ENCODE measurements at regions not wholly inside any gene's neighbourhood (a gene's known extent, or its start where the extent isn't known, plus 50 kb on each side); places are given as distances from the start of the nearest gene placed in this dataset.
A peak's percentile ranks its signal among the peaks of the same experiment; 100 is the strongest.

DNA sequence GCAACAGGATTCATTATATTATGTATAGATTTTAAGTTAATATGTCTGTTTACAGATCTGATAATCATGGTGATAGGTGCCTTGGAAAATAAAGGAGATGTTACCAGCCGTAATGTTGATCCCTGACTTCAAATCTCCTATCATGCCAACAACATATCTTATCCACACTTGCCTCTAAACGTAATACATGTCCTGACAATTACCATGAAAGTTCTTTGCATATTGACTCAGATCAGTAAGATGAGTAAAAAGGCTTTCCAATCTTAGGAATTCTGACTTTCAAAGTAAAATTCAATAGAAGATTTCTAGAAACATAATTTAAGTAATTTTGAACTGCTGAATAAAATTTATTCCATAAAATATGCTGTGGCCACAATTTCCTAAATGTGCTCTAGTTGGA, 513.3 kb downstream of the ANKRD50 start:
- DNase-seq: no peak

DNA sequence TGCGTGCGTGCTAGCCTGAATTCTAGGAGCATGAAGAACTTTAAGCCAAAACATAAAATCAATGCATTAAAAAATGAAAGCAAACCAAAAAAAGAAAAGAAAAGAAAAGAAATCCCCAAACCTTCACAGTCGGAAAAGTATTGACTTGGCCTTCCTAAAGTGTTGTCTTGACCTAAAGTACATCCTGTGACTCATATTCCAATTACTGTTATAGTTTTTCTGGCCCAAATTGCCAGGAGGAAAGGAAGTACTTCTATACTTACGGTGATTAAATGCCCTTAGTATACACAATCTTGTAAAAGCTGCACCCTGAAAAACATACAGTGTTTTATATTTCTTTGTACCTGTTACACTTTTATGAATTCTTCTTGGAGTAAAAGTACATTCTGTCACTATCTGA, 512.8 kb downstream of the ANKRD50 start:
- no peak for DNase-seq

DNA sequence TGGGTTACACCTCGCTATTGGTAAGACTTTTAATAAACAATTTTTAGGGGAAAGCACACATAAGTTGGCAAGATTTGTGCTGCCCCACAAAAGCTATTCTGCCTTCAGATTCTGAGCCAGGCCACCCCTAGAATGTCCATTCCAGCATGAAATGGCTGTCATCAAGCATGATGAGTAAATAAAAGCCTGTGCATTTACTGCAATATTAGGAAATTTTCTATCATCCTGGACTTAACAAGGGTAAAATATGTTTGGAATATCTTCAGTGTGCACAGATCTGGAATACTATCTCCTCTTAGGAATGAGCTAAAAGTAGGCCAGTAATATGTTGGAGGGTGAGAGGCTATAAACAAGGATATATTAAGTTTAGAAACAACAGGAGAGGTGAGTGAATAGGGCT, 510.9 kb downstream of the ANKRD50 start:
- no peak for DNase-seq

DNA sequence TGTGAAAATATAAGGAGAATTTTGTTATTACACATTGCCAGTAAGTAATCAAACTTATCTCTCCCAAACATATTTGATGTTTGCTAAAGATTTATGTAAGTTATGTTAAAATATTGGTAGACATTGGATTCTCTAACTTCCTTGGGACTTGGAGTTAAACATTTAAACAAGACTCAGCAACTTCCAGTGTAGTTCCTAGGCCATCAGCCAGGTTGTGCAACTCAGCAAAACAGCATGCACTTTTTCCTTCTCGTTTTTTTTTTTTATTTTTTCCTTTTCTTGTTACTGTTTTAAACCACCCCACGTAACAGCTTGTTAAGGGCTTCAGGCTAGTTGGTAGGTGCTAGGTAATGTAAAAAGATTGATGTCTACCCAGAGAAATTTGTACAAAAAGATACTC, 510.4 kb downstream of the ANKRD50 start:
- no peak for DNase-seq

DNA sequence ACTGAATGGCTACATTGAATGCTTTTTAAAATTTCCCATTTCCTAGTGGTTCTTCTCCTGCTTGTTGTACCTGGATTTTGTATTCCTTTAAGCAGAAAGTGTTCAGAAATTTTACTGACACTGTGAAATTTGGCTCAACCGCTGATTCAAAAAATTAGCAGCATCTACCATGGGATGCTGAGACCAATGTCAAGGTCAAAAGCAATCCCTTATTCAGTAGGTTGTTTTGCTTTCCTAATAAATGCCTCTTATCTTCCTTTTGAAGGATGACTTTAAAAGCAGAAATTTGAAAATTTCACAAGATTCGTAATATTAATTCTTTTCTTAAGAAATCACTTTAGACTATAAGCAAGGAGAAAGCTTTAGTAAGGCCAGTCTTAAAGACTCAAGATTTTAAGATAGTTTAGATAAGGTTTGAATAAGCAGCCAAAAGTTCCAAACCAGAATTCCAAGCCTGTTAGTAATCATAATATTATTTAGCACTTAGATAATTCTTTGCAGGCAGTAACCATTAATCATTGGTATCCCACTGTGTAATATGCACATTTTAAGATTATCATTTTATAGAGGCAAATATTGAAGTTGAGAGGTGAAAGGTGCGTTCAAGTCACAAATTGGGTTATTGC, 508.8 kb downstream of the ANKRD50 start:
- no peak for DNase-seq

DNA sequence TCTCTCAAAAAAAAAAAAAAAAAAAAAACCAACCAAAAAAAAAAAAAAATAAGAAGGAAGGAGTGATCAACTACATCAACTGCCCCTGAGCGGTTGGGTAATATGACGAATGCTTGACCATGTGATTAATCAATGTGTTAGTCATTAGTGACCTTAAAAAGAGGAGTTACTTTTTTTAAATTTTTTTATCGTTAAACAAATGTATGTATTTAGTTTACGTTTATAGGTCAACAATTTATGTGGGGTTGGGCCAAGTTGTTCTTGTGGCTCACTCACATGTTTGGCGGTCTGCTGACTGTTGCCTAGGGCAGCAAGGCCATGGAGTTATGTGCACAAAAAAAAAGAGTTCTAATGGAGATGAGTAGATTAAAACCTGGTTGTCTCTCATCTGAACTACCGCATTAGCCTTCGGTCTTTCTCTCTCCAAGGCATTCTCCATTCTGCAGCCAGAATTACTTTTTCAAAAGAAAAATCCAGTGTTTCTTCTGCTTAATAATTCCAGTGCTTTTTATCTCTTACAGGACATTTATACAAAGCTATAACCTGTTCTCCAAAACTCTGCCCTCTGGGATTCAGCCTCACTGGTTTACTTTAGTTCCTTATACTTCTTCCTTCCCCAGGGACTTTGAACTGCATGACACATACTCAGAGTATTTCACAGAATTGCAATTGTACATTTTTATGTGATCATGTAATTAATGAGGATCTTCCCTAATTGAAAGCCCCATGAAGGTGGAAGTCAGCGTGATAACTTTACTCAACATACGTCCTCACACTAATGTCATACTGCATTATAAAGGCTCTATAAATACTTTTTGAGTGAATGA, 505.5 kb downstream of the ANKRD50 start:
- no peak for DNase-seq

DNA sequence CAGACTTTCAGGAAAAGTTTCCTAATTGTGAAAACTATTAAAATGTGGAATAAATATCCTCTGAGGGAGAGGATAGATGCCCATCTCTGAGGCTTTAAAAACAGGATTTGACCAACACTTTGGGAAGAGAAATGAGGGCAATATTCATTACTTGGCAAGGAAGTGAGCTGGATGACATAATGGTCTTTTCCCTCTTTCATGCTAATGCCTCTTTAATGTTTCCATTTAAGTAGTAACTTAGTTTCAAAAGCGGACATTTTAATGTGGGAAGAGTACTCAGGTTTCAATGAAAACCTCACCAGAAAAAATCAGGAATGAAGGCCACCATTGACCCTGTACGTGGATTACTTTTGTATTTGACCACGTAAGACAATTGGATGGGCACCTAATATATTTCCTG, 503.3 kb downstream of the ANKRD50 start:
- no peak for DNase-seq

DNA sequence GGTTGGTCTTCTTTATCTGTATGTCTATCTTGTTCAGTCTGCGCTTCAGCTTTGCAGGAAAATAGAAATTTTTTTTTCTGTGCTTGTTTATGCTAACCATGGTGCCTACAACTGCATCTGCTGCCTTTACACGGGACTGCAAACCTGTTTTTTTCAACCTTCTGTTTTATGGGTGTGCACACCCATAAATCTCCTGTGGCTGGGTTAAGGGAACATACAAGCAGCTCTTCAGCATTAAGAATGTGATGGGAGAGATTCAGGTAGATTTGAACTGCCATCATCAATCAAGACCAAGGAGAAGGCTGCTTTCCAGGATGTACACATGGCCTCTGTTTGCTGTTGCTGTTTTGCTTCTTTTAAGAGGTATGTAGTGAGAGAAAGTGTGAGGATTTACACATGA, 502.9 kb downstream of the ANKRD50 start:
- no peak for DNase-seq

DNA sequence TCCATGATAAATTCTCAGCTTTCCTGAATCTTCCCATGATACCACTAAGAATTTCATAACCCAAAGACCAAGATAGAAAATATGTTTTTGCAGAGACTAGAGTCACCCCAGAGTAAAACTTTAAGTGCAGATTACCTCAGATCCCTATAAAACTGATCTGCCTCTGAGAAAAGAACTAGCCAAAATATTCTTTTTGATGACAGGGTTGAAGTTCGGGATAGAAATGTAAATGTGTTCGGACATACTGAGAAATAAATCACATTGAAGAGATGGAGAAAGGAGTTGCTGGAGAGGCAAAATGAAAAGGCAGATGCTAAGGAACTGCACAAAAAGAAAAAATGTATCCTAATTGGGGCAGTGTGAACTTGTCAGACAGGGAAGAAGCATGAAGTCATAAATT, 501.8 kb downstream of the ANKRD50 start:
- DNase-seq: no peak

DNA sequence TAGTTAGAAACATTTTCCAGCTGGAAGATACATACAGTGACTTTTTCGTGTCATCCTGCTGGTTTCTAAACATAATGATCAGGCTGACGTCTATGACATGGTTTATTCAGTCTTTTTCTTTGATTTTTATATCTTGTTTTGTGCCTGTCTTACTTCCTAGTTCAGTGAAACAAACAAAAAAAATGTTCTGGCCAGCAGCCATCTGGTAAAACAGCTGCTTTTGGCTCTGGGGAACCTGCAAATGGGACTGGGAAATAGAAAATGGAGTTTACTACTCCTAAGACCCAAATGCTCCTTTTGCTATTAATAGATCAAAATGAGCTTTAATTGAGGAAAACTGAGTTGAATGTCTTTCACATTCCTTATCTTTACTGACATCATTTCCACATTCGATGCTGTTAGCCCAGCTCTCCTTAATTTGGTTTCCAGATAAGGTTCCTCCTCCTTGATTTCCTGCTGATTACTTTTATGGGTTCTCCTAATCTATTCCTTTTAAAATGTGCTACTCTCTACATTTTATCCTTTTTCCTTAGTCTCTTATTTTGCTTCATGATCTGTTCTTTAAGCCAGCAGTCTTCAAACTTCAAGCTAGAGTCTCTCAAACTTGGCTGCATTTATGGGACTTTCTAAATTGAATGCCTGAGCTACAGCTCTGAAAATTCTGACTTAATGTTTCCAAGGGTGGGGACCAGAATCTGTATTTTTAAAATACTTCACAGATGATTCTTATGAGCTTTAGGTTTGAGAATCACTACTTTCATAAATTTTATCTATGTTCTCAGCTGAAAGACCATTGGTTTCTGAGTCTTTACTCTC, 499.5 kb downstream of the ANKRD50 start:
- no peak for DNase-seq

DNA sequence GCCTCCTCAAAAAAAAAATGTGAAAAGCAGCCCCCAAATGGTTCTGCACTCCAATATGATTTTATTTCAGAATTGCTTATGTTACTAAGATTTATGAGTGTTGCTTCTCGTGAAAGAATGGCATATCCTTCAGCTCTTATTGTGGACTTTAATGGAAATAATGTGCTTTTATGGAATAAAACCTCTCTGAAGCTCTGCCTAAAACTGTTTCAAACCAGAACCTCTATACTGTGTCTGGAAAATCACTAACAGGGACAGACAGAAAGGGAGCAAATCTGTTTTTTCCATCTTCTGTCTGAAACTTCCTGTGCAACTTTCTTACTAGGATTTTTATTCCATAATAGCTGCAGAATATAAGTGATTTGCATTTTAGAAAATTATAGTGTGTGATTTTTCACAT, 493.1 kb downstream of the ANKRD50 start:
- no peak for DNase-seq

DNA sequence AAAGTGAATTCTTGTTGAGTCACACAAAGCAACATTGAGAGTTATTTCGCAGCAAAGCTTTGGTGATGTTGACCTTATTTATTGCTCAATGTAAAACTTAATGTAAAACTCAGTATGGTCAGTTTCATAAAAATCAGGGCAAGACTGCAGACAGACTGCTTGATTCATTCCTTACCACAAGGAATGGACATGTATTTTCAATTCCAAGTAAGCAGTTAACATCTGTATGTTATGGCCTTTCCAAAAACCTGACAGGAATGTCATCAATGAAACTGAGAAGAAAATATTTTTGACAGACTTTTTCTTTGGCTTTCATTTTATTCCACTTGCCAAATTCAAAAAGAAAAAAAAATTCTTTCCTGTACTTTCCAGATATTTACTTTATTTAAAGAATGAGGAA, 488.3 kb downstream of the ANKRD50 start:
- no peak for DNase-seq

DNA sequence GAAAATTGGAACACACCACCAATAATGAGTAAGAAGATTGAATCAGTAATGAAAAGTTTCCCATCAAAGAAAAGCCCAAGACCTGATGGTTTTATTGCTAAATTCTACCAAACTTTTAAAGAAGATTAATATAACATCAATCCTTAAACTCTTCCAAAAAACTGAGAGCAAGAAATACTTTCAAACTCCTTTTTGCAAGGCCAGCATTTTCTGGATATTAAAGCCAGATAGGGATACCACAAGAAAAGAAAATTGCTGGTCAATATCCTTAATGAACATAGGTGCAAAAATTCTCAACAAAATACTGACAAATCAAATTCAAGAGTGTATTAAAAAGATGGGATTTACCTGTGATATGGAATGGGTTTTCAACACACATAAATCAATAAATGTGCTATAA, 484.6 kb downstream of the ANKRD50 start:
- no peak for DNase-seq

DNA sequence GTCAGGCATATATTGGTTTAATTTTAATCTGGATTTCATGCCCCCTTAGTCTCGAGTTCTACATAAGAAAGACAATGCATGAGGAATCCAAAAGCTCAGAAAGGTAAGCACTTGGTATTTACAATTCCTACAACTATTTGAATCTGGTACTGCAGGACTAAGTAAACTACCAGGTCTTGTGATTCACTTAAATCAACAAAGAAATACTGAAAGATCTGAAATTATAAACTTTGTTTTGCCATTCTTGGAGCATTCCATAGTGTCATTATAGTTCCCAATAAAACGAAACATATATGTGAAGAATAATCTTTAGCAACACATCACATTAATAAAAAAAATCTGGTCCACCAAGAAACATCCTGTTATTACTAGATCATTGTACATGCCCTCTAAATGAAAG, 482.3 kb downstream of the ANKRD50 start:
- DNase-seq: no peak

DNA sequence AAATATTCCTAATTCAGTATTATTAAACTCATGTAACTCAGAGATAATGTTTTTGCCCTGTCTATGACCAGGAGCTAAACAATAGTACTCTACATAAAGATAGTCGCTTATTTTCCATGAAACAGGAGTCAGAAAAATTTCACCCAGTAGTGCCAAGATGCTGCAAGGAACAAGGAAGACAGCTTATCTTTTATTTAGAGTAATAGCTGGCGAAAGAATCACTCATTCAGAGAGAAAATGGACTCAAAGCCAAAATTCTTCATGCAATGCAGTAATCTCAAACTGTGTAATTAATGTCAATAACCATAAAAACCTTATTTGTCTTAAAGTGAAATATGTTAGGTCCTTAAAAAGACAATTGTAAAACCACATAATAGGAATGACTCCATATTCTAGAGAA, 477.8 kb downstream of the ANKRD50 start:
- no peak for DNase-seq

DNA sequence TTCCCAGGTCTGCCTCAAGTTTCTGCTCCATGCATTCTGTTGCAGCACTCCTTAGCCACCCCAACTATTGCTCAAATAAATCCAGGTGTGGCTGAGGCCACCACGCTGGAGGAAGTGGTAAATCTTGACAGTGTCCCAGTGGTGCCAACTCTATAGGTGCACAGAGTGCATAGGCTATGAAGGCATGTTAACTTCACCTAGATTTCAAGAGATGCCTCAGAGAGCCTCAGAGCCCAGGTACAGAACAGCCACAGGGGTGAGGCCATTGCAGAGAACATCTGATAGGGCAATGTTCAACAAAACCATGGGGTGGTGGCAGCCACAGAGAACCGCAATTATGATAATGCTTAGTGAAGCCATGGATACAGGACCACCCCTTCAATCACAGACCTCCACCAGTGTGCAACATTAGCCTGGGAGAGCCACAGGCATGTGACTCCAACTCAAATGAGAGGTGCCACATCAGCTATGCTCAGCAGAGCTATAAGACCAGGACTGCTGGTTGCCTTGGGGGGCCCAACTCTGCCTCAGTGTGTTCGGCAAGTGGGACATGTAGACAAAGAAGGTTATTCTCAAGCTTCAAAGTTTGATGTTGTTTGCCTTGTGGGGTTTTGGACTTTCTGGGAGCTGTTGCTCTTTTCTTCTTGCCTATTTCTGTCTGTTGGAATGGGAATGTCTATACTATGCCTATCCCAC, 468.7 kb downstream of the ANKRD50 start:
- DNase-seq: no peak

DNA sequence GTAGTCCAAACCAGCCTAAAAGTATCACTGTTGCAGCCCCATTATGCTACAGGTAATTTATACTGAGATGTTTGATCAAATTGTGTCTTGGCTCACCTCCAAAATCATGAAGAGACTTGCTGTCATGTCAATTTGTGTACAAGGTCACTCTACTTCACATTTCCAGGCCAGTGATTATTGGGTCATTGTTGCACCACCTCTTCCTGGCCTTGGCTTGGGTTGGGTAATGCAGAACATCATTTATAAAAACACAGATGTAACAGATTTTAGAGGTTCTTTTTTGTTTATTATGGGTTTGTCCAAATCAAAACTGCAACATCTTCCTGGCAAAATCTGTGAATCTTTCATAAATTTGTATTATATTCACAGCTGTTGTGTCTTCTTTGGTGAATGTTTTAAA, 459.5 kb downstream of the ANKRD50 start:
- DNase-seq: no peak

DNA sequence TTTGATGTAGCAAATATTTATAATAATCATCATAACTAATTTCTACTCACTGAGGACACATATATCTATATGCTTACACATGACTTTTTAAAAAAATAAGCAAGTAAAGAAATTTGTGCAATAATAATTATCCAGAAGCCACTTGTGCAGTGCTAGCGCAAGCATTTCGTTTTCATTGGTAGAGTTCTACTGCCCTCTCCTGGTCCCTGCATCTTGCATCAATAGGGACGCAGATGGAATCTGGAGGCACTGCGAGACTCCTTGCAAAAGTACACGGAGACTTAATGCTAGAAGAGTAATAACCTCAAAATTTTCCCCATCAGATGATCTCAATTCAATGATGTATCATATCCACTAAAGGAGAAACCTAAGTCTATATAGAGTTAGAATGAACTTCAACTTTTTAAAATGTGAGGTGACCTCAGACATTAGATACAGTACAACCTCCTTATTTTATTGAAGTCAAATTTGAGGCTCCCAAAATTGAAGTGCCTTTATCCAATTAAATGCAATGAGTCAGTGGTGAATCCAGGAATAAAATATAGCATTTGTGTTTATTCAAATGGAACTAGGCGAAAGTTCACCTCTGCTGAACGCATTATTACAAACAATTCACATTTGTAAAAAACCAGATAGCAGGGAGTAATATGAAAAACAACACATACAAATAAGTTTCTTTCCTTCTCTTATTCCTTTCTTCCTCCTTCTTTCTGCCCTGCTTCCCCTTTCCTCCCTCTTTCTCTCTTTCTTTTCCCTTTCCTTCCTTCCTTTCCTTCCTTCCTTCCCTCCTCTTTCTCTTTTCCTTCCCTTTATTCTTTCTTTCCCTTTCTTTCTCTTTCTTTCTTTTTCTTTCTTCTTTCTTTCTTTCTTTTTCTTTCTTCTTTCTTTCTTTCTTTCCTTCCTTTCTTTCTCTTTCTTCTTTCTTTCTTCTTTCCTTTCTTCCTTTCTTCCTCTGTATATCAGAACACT, 450.0 kb downstream of the ANKRD50 start:
- DNase-seq: peak in 2 of 5 donors; percentile 12 to 37

DNA sequence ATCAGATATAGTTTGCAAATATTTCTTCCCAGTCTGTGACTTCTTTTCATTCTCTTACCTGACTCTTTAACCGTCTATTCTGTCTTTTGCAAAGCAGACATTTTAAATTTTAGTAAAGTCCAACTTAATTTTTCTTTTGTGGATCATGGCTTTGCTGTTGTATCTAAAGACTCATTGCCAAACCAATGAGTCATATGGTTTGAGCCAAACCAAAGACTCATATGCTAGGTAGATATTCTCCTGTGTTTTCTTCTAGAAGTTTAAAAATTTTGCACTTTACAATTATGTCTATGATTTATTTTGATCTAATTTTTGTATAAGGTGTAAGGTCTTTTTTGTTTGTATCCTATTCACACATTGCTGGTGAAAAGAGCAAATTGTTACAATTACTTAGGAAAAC, 446.8 kb downstream of the ANKRD50 start:
- DNase-seq: no peak

DNA sequence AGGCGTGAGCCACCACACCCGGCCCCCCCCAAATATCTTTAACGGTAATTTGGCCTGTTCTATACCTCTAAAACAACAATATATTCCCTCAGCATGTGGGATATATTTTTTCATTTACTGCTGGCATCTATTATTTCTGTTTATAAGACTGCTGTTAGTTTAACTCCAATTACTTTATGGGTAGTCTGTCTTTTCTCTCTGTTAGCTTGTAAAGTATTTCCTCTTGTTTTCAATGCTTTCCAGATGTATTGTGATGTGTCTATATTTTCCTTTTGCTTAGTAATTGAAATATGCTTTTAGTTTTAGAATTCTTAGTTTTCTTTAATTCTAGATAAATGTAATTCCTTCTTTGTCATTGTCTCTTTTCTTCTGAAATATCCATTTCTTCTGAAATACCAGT, 445.8 kb downstream of the ANKRD50 start:
- no peak for DNase-seq

DNA sequence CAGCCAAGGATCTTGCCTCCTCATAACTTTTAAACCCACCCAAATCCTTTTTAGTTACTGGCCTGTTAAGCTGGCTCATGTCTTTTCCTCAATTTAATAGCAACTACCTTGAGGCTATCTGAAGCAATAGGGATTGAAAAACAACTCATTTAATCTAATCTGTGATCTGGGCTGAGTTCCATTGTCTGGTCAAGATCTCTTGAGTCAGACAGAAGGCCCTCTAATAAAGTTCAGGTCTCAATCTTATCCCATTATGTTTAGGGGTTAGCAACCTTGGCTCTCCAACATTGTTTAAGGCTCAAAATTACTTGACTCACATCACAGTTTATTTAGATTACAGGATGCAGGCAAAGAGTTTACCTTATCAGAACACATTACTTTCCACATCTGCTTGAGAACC, 436.1 kb downstream of the ANKRD50 start:
- DNase-seq: no peak

DNA sequence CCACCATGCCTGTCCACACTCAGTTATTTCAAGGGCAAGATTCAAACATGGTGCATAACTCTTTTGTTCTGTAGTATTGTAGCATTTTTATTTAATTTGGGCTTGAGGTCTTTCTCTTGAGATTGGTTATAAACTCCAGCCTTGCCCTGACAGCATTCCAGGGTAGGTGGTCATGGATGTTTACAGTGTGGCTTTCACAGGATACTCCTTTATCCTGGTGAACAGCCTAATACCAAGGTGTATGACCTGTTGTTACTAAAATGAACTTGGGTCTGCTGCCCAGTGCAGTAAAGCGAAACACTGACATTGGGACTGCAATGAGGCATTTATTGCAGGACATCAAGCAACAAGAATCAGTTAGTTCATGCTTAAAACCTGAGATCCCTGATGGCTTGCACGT, 434.8 kb downstream of the ANKRD50 start:
- no peak for DNase-seq
